Skeletal muscle satellite cell (primary cell): ENCODE measurements at regions not wholly inside any gene's neighbourhood (a gene's known extent, or its start where the extent isn't known, plus 50 kb on each side); places are given as distances from the start of the nearest gene placed in this dataset.
A peak's percentile ranks its signal among the peaks of the same experiment; 100 is the strongest.
"Not testable (repeated sequence)": the region's sequence is repeated elsewhere in the genome, so short reads cannot be mapped to it uniquely, and the experiment has no call there.

Source experiments
- H3K27me3 ChIP-seq: 2 replicates; pipeline ENCODE4 v1.7.0; 2013; ENCODE audit warnings: low read length; ENCODE audit not compliant: control insufficient read depth, insufficient read depth
- H3K36me3 ChIP-seq: 2 replicates; pipeline ENCODE4 v1.7.0; 2013; ENCODE audit warnings: mild to moderate bottlenecking, control low read depth, low read length; ENCODE audit not compliant: insufficient read depth
- H3K4me1 ChIP-seq: 2 replicates; pipeline ENCODE4 v1.7.0; 2013; ENCODE audit warnings: low read length; ENCODE audit not compliant: control insufficient read depth, insufficient read depth
- H3K4me2 ChIP-seq: 2 replicates; pipeline ENCODE4 v1.7.0; 2013; ENCODE audit warnings: mild to moderate bottlenecking, low read length
- H3K4me3 ChIP-seq: 2 replicates; pipeline ENCODE4 v1.7.0; 2013; ENCODE audit warnings: low read length
- H3K9ac ChIP-seq: 2 replicates; pipeline ENCODE4 v1.7.0; 2013; ENCODE audit warnings: mild to moderate bottlenecking, low read depth, low read length, moderate library complexity
- H3K9me3 ChIP-seq: replicated peaks from 2 replicates; pipeline ENCODE4 v1.7.0; 2013; ENCODE audit warnings: mild to moderate bottlenecking, control low read depth, low read length

DNA sequence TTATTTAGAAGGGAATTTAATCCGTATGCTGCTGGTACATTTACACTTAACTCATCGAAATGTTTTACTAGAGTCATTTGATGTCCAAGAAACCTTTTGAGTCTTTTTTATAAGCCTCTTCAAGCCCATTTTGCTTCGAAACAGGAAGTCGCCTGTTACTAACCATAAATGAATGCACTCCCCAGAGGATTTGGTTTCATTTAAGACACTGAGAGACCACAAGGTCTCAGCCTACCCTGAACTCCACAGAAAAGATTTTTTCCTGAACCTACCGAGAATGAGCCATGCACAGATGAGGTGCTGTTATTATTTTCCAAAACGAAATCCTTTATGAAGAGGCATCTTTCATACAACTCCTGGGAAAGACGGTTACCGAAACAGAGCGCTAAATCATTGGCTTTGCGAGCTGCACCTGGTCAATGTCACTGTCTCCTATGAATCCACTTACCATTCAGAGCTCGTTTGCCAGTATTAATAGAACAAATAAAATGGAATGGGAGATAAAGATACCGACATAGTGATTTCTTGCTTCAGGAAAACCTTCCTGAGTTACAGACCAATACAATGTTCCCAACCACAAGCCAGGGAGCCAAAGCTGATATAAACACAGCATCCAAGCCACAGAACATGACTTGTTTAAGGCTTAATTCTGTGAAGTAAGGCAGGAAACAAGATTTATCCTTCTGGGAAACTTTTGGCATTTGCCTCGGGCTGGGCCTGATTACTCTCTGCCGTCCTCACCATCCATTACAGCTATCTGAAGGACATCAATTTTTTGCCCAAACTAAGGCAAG, 382.1 kb downstream of the OSR1 start:
- H3K9ac ChIP-seq: peak overlapping the region; percentile 49

DNA sequence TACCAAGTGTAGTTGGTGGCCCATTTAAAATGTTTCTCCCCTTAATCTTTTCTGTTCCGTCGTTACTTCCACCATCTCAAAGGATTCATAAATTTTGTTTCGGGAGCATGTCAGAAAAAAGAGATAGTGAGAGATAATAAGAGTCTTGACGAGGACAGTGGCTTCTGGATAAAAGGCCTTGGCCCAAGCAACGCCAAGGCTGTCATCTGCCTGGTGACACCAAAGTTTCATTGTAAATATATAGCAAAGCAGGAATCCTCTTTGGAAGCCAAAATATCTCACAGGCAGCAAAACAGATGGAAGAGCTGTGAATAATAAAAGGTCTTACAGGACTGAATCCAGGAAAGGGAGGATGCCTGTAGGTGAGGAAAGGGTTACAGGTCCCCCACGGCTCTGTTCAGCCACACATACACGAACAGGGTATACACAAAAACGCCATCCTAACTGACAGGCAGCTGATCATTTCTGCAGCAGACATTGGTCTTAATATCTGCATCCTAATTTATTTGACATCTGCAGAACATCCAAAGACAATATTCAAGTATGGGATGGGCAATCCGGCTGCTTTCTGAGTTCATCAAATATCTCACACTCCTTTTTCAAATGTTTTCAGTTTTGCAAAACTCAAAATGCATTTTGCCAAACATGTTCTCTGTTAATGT, 382.8 kb downstream of the OSR1 start:
- H3K4me3 ChIP-seq: peak overlapping the region; percentile 31
- H3K36me3 ChIP-seq: no peaks in the 10 kb centered on the region
- no peaks in the 10 kb centered on the region for H3K27me3 ChIP-seq
- no peaks in the 10 kb centered on the region for H3K9me3 ChIP-seq
- H3K4me2 ChIP-seq: peak overlapping the region; percentile 62
- H3K4me1 ChIP-seq: peaks cover 25% of the 10 kb centered on the region
- peak overlapping the region; percentile 49 for H3K9ac ChIP-seq

More for the DNA sequence above, 382.1 kb downstream of the OSR1 start:
- Histone ChIP-seq H3K9me3 (no peaks in the 10 kb centered on the region), H3K27me3 (no peaks in the 10 kb centered on the region), H3K4me2 (peak overlapping the region; percentile 62), H3K36me3 (no peaks in the 10 kb centered on the region), H3K4me3 (peak overlapping the region; percentile 38), H3K4me1 (peaks cover 25% of the 10 kb centered on the region)

DNA sequence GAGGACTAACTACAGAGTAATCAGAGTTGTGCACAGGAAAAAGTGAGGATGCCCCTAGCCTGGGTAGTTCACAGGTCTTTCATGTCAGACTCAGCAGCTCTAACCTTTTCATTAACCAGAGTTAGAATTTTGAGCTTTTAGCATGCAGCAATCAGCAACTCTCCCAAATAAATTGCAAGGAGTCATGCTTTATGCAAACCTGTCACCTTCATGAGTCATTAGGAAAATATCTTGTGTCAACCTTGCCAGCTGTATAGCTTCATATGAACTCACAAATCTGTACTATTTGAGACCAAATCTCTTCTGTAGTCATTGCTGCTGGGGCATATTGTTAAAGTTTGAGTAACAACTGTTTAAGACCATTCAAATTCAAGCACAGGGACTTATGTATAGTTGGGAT, 382.3 kb upstream of the NT5C1B start:
- no peak overlapping the region for H3K4me3 ChIP-seq
- H3K9me3 ChIP-seq: no peaks in the 10 kb centered on the region
- no peaks in the 10 kb centered on the region for H3K27me3 ChIP-seq
- H3K4me1 ChIP-seq: peaks cover 16% of the 10 kb centered on the region
- no peak overlapping the region for H3K4me2 ChIP-seq
- no peak overlapping the region for H3K9ac ChIP-seq
- H3K36me3 ChIP-seq: no peaks in the 10 kb centered on the region

DNA sequence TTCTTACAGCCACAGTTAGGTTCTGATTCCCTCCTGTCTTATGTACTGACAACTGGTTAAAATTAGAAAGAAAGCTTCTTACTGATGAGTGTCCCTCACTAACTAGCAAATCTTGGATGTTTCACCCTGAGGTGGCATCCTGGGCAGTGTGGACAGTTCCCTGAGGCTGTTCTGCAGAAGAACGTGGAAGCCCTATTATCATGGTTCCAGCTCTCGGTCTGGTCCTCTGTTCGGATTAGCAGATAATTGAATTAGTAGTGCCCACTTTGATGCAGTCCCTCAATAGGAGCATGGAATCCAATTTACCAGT, 381.7 kb upstream of the NT5C1B start:
- no peak overlapping the region for H3K4me2 ChIP-seq

DNA sequence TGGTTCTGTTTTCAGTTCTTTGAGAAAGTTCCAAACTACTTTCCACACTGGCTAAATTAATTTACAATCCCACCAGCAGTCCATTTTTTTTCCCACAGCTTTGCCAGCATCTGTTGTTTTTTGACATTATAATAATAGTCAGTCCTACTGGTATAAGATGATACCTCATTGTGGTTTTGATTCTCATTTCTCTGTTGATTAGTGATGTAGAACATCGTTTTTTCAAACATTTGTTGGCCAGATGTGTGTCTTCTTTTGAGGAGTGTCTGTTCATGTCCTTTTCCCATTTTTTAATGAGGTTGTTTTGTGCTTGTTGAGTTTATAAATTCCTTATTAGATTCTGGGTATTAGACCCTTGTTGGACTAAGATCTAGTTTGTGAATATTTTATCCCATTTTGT, 376.8 kb upstream of the NT5C1B start:
- H3K4me3 ChIP-seq: no peak overlapping the region
- H3K9ac ChIP-seq: no peak overlapping the region
- no peaks in the 10 kb centered on the region for H3K9me3 ChIP-seq
- no peaks in the 10 kb centered on the region for H3K36me3 ChIP-seq
- H3K27me3 ChIP-seq: no peaks in the 10 kb centered on the region
- no peak overlapping the region for H3K4me2 ChIP-seq
- H3K4me1 ChIP-seq: no peaks in the 10 kb centered on the region

More for the DNA sequence above, 381.7 kb upstream of the NT5C1B start:
- Histone ChIP-seq H3K9ac (no peak overlapping the region), H3K4me1 (peaks cover 11% of the 10 kb centered on the region), H3K9me3 (no peaks in the 10 kb centered on the region), H3K36me3 (no peaks in the 10 kb centered on the region), H3K4me3 (no peak overlapping the region), H3K27me3 (no peaks in the 10 kb centered on the region)

DNA sequence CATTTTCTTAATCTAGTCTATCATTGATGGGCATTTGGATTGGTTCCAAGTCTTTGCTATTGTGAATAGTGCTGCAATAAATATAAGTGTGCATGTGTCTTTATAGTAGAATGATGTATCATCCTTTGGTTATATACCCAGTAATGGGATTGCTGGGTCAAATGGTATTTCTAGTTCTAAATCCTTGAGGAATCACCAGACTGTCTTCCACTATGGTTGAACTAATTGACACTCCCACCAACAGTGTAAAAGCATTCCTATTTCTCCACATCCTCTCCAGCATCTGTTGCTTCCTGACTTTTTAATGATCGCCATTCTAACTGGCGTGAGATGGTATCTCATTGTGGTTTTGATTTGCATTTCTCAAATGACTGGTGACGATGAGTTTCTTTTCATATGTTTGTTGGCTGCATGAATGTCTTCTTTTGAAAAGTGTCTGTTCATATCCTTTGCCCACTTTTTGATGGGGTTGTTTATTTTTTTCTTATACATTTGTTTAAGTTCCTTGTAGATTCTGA, 374.4 kb upstream of the NT5C1B start:
- H3K4me1 ChIP-seq, H3K9ac ChIP-seq, H3K36me3 ChIP-seq, H3K4me2 ChIP-seq, H3K9me3 ChIP-seq, H3K4me3 ChIP-seq, H3K27me3 ChIP-seq: not testable (repeated sequence)

DNA sequence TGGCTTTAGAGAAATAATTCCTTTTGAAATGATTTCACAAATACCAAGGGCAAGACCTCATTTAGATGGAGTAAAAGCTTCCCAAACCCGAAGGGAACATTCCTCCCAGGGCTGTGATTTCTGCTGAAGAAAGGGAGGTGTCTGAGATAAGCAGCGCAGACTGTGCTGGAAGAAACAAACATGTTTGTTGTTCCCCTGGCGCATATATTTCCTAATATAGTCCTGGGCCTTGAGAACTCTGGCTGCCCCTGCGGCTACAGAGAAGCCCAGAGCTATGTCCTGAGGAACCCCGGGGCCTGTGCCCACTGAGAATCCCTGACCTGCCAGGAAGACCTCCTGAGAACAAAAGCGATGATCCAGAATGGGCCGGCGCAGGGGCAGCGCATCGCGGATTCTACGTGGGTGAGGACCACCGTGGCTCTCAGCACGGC, 372.6 kb upstream of the NT5C1B start:
- Histone ChIP-seq H3K9me3 (no peaks in the 10 kb centered on the region), H3K36me3 (no peaks in the 10 kb centered on the region), H3K9ac (no peak overlapping the region), H3K4me1 (no peaks in the 10 kb centered on the region), H3K4me2 (no peak overlapping the region), H3K4me3 (no peak overlapping the region), H3K27me3 (no peaks in the 10 kb centered on the region)

DNA sequence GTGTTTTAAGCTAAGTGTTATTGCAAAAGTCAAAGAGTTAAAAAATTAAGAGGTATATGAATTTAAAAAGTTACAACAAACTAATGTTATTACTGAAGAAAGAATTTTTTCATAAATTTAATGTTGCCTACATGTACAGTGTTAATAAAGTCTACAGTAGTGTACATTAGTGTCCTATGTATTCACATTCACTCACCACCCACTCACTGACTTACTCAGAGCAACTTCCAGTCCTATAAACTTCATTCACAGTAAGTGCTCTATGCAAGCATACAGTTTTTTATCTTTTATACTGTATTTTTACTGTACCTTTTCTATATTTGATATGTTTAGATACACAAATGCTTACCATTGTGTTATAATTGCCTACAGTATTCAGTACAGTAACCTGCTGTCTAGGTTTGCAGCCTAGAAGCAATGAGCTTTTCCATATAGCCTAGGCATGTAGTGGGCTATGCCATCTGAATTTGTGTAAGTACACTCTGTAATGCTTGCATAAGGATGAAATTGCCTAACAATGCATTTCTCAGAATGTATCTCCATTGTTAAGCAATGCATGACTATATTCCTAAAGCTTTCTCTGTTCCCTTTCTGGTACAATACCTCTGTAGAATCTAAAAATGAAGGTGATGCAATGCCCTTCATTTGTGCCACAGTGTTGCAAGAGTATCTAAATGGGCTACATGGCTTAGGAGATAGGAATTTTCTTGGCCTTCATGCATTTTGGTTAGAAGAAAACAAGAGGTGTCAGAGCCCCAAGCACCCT, 370.8 kb upstream of the NT5C1B start:
- no peaks in the 10 kb centered on the region for H3K36me3 ChIP-seq
- H3K9ac ChIP-seq: no peak overlapping the region
- H3K4me3 ChIP-seq: no peak overlapping the region
- no peaks in the 10 kb centered on the region for H3K27me3 ChIP-seq
- no peaks in the 10 kb centered on the region for H3K9me3 ChIP-seq
- H3K4me1 ChIP-seq: no peaks in the 10 kb centered on the region
- no peak overlapping the region for H3K4me2 ChIP-seq

DNA sequence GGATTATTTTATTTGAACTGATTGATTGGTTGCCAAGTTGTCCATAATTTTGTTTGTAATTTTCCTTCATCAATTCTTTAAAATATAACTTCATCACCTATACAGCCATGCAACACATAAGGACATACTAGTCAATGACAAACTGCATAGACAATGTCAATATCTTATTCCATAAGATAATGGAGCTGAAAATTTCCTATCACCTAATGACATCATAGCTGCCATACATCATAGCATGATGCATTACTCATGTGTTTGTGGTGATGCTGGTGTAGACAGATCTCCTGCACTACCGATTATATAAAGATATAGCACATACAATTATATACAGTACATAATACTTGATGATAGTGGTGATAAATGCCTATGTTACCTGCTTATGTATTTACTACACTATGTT, 369.8 kb upstream of the NT5C1B start:
- H3K4me2 ChIP-seq: no peak overlapping the region
- no peaks in the 10 kb centered on the region for H3K27me3 ChIP-seq
- no peaks in the 10 kb centered on the region for H3K9me3 ChIP-seq
- H3K4me1 ChIP-seq: no peaks in the 10 kb centered on the region
- H3K9ac ChIP-seq: no peak overlapping the region
- no peak overlapping the region for H3K4me3 ChIP-seq
- H3K36me3 ChIP-seq: no peaks in the 10 kb centered on the region

DNA sequence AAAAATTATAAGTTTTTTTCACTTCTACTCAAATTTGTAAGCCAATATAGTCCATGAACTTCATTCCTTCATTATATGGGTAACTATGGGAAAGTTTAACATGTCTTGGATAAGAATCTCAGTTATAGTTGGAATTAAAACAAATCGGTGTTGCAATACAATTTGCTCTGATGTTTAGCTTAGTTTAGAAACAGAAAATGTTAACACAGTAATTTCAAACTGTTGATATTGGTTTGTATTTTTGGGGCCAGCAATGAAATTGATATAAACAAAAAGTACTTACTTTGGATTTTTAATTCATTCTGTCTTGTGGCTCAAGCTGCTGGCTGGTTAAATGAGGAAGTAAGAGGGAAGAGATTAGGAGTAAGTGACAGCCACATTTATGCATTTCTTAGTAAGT, 368.5 kb upstream of the NT5C1B start:
- Histone ChIP-seq H3K4me3 (no peak overlapping the region), H3K9me3 (no peaks in the 10 kb centered on the region), H3K4me2 (no peak overlapping the region), H3K36me3 (no peaks in the 10 kb centered on the region), H3K27me3 (no peaks in the 10 kb centered on the region), H3K9ac (no peak overlapping the region), H3K4me1 (no peaks in the 10 kb centered on the region)

DNA sequence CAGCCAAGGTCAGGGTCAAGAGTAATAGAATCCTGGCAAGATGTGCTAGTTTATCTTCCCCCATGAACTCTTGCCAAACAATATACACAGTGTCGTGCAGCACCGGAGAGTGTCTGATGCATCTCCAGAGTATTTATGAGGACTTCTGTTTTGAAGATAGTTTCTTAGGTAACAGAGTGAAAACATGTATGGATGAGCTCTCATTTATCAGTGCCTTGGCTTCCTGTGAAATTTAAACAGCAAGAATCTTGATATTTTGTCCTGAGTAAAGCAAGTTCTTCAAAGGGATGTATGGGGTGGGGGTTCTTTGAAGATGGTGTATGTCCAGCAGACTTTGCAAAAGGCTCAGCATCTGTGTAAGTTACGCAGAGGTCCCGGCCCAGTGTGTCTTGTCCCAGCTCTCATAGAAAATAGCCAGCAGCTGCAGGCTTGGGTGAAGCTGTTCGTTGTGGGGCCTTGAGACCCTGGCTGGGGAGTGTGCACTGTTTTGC, 361.0 kb upstream of the NT5C1B start:
- Histone ChIP-seq H3K9me3 (no peaks in the 10 kb centered on the region), H3K9ac (peak overlapping the region; percentile 8), H3K36me3 (no peaks in the 10 kb centered on the region), H3K27me3 (no peaks in the 10 kb centered on the region), H3K4me3 (no peak overlapping the region), H3K4me2 (peak overlapping the region; percentile 53), H3K4me1 (peaks cover 13% of the 10 kb centered on the region)
